ENCODE measurements at regions not wholly inside any gene's neighbourhood (a gene's known extent, or its start where the extent isn't known, plus 50 kb on each side); places are given as distances from the start of the nearest gene placed in this dataset.
"Not testable (repeated sequence)": the region's sequence is repeated elsewhere in the genome, so short reads cannot be mapped to it uniquely, and the experiment has no call there.

GRCh38 chr4:45346816-45347435 is 620.6 kb upstream of the GNPDA2 start:
- DNase-seq: peak; percentile 13

GRCh38 chr4:45345558-45345957 is 619.2 kb upstream of the GNPDA2 start:
- no peak for DNase-seq

- DNase-seq: no peak
Measured at GRCh38 chr4:45331802-45332201, 605.4 kb upstream of the GNPDA2 start.

- DNase-seq: no peak
Measured at GRCh38 chr4:45327544-45327943, 601.2 kb upstream of the GNPDA2 start.

GRCh38 chr4:45324455-45325417 is 598.4 kb upstream of the GNPDA2 start:
- no peak for DNase-seq

GRCh38 chr4:45323453-45324058 is 597.2 kb upstream of the GNPDA2 start:
- DNase-seq: no peak

GRCh38 chr4:45317739-45318138 is 591.4 kb upstream of the GNPDA2 start:
- no peak for DNase-seq

- no peak for DNase-seq
Measured at GRCh38 chr4:45317276-45317675, 590.9 kb upstream of the GNPDA2 start.

GRCh38 chr4:45316257-45316656 is 589.9 kb upstream of the GNPDA2 start:
- no peak for DNase-seq

- no peak for DNase-seq
Measured at GRCh38 chr4:45302828-45303227, 576.5 kb upstream of the GNPDA2 start.

GRCh38 chr4:45294464-45294863 is 568.1 kb upstream of the GNPDA2 start:
- DNase-seq: no peak

GRCh38 chr4:45293335-45293734 is 567.0 kb upstream of the GNPDA2 start:
- no peak for DNase-seq

GRCh38 chr4:45292844-45293243 is 566.5 kb upstream of the GNPDA2 start:
- no peak for DNase-seq

GRCh38 chr4:45284400-45285085 is 558.2 kb upstream of the GNPDA2 start:
- no peak for DNase-seq

GRCh38 chr4:45283352-45283751 is 557.0 kb upstream of the GNPDA2 start:
- no peak for DNase-seq

- no peak for DNase-seq
Measured at GRCh38 chr4:45280121-45280520, 553.8 kb upstream of the GNPDA2 start.

- DNase-seq: no peak
Measured at GRCh38 chr4:45275862-45276261, 549.5 kb upstream of the GNPDA2 start.

GRCh38 chr4:45248106-45248505 is 521.8 kb upstream of the GNPDA2 start:
- not testable (repeated sequence) for DNase-seq

- no peak for DNase-seq
Measured at GRCh38 chr4:45241976-45242375, 515.6 kb upstream of the GNPDA2 start.

GRCh38 chr4:45229206-45229605 is 502.9 kb upstream of the GNPDA2 start:
- DNase-seq: no peak

- no peak for DNase-seq
Measured at GRCh38 chr4:45215976-45216542, 489.7 kb upstream of the GNPDA2 start.

- DNase-seq: not testable (repeated sequence)
Measured at GRCh38 chr4:45208476-45208875, 482.1 kb upstream of the GNPDA2 start.

- DNase-seq: not testable (repeated sequence)
Measured at GRCh38 chr4:45207864-45208331, 481.5 kb upstream of the GNPDA2 start.
